ENCODE measurements at regions not wholly inside any gene's neighbourhood (a gene's known extent, or its start where the extent isn't known, plus 50 kb on each side); places are given as distances from the start of the nearest gene placed in this dataset.

- DNase-seq, result no peak
- no peaks in the 10 kb centered on the region for H3K9me2 ChIP-seq
- H3K27ac ChIP-seq (ENCODE audit: low read depth in 2 of 2, low read length in 1 of 2), result no peak overlapping the region
- ChIA-PET POLR2A (no interaction called here), CTCF (interaction anchor here (1.2 kb wide), 1 partner anchor 49 kb away, joined by 3 read pairs; no protein-coding TSS in a partner anchor)
- 50% methylated on average over 1 of the region's 1 CpG for WGBS (ENCODE audit: low lambda C conversion rate)
- H2AFZ ChIP-seq (ENCODE audit: low read depth), result no peak overlapping the region
- H3K79me2 ChIP-seq (ENCODE audit: insufficient read depth), result no peaks in the 10 kb centered on the region
- H3K4me1 ChIP-seq (ENCODE audit: control insufficient read depth in 1 of 2, insufficient read depth in 2 of 2, low read depth in 1 of 2, low read length in 1 of 2), result no peaks in the 10 kb centered on the region
- no peaks in the 10 kb centered on the region for H4K20me1 ChIP-seq (ENCODE audit: insufficient read depth)
- H3F3A ChIP-seq (replicated peaks; ENCODE audit: insufficient read depth), result no peaks in the 10 kb centered on the region
- TF ChIP-seq NRF1 (IDR thresholded peaks at IDR 0.05; ENCODE audit: low read depth, low read length), result no peak
- no peak for TF ChIP-seq GABPA (IDR thresholded peaks at IDR 0.05; ENCODE audit: low read depth)
- TF ChIP-seq YY1 (IDR thresholded peaks at IDR 0.05; ENCODE audit: low read depth), result no peak
- no peak for TF ChIP-seq TEAD4 (IDR thresholded peaks at IDR 0.05; ENCODE audit: borderline replicate concordance, insufficient read depth)
- TF ChIP-seq FOSL2 (IDR thresholded peaks at IDR 0.05; ENCODE audit: borderline replicate concordance, low read depth), result no peak
- TF ChIP-seq MEF2A (IDR thresholded peaks at IDR 0.05; ENCODE audit: borderline replicate concordance, low read depth), result no peak
- no peak for TF ChIP-seq EP300 (IDR thresholded peaks at IDR 0.05; ENCODE audit: borderline replicate concordance in 1 of 2, low read depth in 1 of 2, low read length in 1 of 2)
- no peak for TF ChIP-seq NFIC (IDR thresholded peaks at IDR 0.05; ENCODE audit: borderline replicate concordance)
- TF ChIP-seq EZH2phosphoT487 (IDR thresholded peaks at IDR 0.05; ENCODE audit: borderline replicate concordance, low read depth), result no peak
- no peak overlapping the region for H3K9ac ChIP-seq
- H3K27me3 ChIP-seq (ENCODE audit: insufficient read depth), result no peaks in the 10 kb centered on the region
- H3K4me2 ChIP-seq, result no peak overlapping the region
- no peaks in the 10 kb centered on the region for H3K36me3 ChIP-seq (replicated peaks in 1 of 2; ENCODE audit: control insufficient read depth in 1 of 2, insufficient read depth in 2 of 2, low read length in 1 of 2)
- H3K4me3 ChIP-seq (ENCODE audit: low read depth in 2 of 2, low read length in 1 of 2), result no peak overlapping the region
- no peaks in the 10 kb centered on the region for H3K9me3 ChIP-seq
Measured at GRCh38 chr18:42163321-42163720, 208.3 kb downstream of the PIK3C3 start.

GRCh38 chr18:42164556-42164955, 209.5 kb downstream of the PIK3C3 start:
- TF ChIP-seq JUND (IDR thresholded peaks at IDR 0.05), result no peak
- TF ChIP-seq NRF1 (IDR thresholded peaks at IDR 0.05; ENCODE audit: low read depth, low read length), result no peak
- no peak for TF ChIP-seq RXRA (IDR thresholded peaks at IDR 0.05; ENCODE audit: borderline replicate concordance, low read depth)
- no peak for TF ChIP-seq RFX5 (IDR thresholded peaks at IDR 0.05; ENCODE audit: low read length)
- no peak for TF ChIP-seq EP300 (IDR thresholded peaks at IDR 0.05; ENCODE audit: borderline replicate concordance in 1 of 2, low read depth in 1 of 2, low read length in 1 of 2)
- no peak for TF ChIP-seq ELF1 (IDR thresholded peaks at IDR 0.05)
- TF ChIP-seq RCOR1 (IDR thresholded peaks at IDR 0.05; ENCODE audit: low read length), result no peak
- no peak for TF ChIP-seq TAF1 (IDR thresholded peaks at IDR 0.05; ENCODE audit: borderline replicate concordance, low read depth, low read length)
- TF ChIP-seq MXI1 (IDR thresholded peaks at IDR 0.05; ENCODE audit: low read depth, low read length), result no peak
- no peak for TF ChIP-seq REST (IDR thresholded peaks at IDR 0.05; ENCODE audit: low read depth, low read length)
- TF ChIP-seq GABPA (IDR thresholded peaks at IDR 0.05; ENCODE audit: low read depth), result no peak
- TF ChIP-seq CTCF (IDR thresholded peaks at IDR 0.05), result no peak
- TF ChIP-seq SIN3A (IDR thresholded peaks at IDR 0.05; ENCODE audit: borderline replicate concordance, low read depth, low read length), result no peak
- Histone ChIP-seq H3F3A (replicated peaks; ENCODE audit: insufficient read depth) (no peaks in the 10 kb centered on the region), H3K79me2 (ENCODE audit: insufficient read depth) (no peaks in the 10 kb centered on the region), H3K9me3 (no peaks in the 10 kb centered on the region), H2AFZ (ENCODE audit: low read depth) (no peak overlapping the region), H3K27me3 (ENCODE audit: insufficient read depth) (no peaks in the 10 kb centered on the region), H3K36me3 (replicated peaks in 1 of 2; ENCODE audit: control insufficient read depth in 1 of 2, insufficient read depth in 2 of 2, low read length in 1 of 2) (no peaks in the 10 kb centered on the region), H3K4me2 (no peak overlapping the region), H3K4me3 (ENCODE audit: low read depth in 2 of 2, low read length in 1 of 2) (no peak overlapping the region), H3K4me1 (ENCODE audit: control insufficient read depth in 1 of 2, insufficient read depth in 2 of 2, low read depth in 1 of 2, low read length in 1 of 2) (no peaks in the 10 kb centered on the region), H3K9ac (no peak overlapping the region), H4K20me1 (ENCODE audit: insufficient read depth) (no peaks in the 10 kb centered on the region), H3K27ac (ENCODE audit: low read depth in 2 of 2, low read length in 1 of 2) (no peak overlapping the region), H3K9me2 (no peaks in the 10 kb centered on the region)
- no peak for DNase-seq
- 50% methylated on average over 1 of the region's 1 CpG for WGBS (ENCODE audit: low lambda C conversion rate)
- POLR2A ChIA-PET, result no interaction called here
- CTCF ChIA-PET, result no interaction called here
